AG04449 (cell line): ENCODE measurements at regions not wholly inside any gene's neighbourhood (a gene's known extent, or its start where the extent isn't known, plus 50 kb on each side); places are given as distances from the start of the nearest gene placed in this dataset.
A peak's percentile ranks its signal among the peaks of the same experiment; 100 is the strongest.

Source experiments
- CTCF ChIA-PET: fragments of 350-600 bp; formaldehyde crosslinking; extraction: SDS; loops from one replicate; lab custom pipeline; 2021; ENCODE audit warnings: antibody characterized with exemption; lab: Yijun Ruan, JAX
- POLR2A ChIA-PET: fragments of 400-600, 350-600 bp; formaldehyde crosslinking; extraction: SDS; loops from one replicate; lab custom pipeline; 2020; ENCODE audit warnings: antibody characterized with exemption, inconsistent platforms; lab: Yijun Ruan, JAX
- DNase-seq: peaks from one replicate; pipeline ENCODE4 v3.0.0-alpha.2; 2010; ENCODE audit warnings: low read depth, low spot score
- H3K4me3 ChIP-seq: 2 replicates; pipeline ENCODE4 v1.5.1; 2011; ENCODE audit warnings: low read depth, mild to moderate bottlenecking, control low read depth, low read length
- CTCF ChIP-seq: IDR thresholded peaks from one replicate; pipeline ENCODE4 v1.5.1; 2011; ENCODE audit warnings: mild to moderate bottlenecking, moderate library complexity, low read length, control low read depth, inconsistent platforms; ENCODE audit not compliant: insufficient read depth; ENCODE audit errors: missing control alignments

GRCh38 chr2:58930537-58930936 is 689.4 kb upstream of the FANCL start:
- no peak for DNase-seq
- no peak for TF ChIP-seq CTCF
- no peak overlapping the region for H3K4me3 ChIP-seq
- ChIA-PET POLR2A (no interaction called here), CTCF (no interaction called here)

- CTCF ChIA-PET = no interaction called here
- POLR2A ChIA-PET = no interaction called here
- DNase-seq = no peak
- no peak for TF ChIP-seq CTCF
- no peak overlapping the region for H3K4me3 ChIP-seq
These were observed 687.8 kb upstream of the FANCL start for GRCh38 chr2:58928973-58929372.

- CTCF ChIA-PET = no interaction called here
- TF ChIP-seq CTCF = no peak
- DNase-seq = no peak
- no peak overlapping the region for H3K4me3 ChIP-seq
- POLR2A ChIA-PET = no interaction called here
These were observed 687.3 kb upstream of the FANCL start for GRCh38 chr2:58928391-58928790.

GRCh38 chr2:58926112-58926511 is 685.0 kb upstream of the FANCL start:
- no peak for TF ChIP-seq CTCF
- no peak for DNase-seq
- no peak overlapping the region for H3K4me3 ChIP-seq
- ChIA-PET CTCF (interaction anchor here (1.2 kb wide), 1 partner anchor 11 kb away, joined by 3 read pairs; no protein-coding TSS in a partner anchor), POLR2A (interaction anchor here (0.7 kb wide), 1 partner anchor 13 kb away, joined by 5 read pairs; no protein-coding TSS in a partner anchor)

- ChIA-PET CTCF (interaction anchor here (1.2 kb wide), 1 partner anchor 11 kb away, joined by 3 read pairs; no protein-coding TSS in a partner anchor), POLR2A (interaction anchor here (0.7 kb wide), 1 partner anchor 14 kb away, joined by 5 read pairs; no protein-coding TSS in a partner anchor)
- DNase-seq = no peak
- H3K4me3 ChIP-seq = no peak overlapping the region
- TF ChIP-seq CTCF = no peak
These were observed 684.6 kb upstream of the FANCL start for GRCh38 chr2:58925676-58926081.

- H3K4me3 ChIP-seq = no peak overlapping the region
- TF ChIP-seq CTCF = no peak
- CTCF ChIA-PET = no interaction called here
- DNase-seq = peak; percentile 95
- POLR2A ChIA-PET = no interaction called here
These were observed 682.7 kb upstream of the FANCL start for GRCh38 chr2:58923869-58924268.
